Mesenchymal stem cell (in vitro differentiated cells and primary cell): ENCODE measurements at regions not wholly inside any gene's neighbourhood (a gene's known extent, or its start where the extent isn't known, plus 50 kb on each side); places are given as distances from the start of the nearest gene placed in this dataset.

Experiments
- DNase-seq: peaks from one replicate; pipeline ENCODE4 v3.0.0-alpha.2; 2013
- H2AFZ ChIP-seq: one replicate; pipeline ENCODE4 v1.6.1; 2013; ENCODE audit warnings: low read depth, mild to moderate bottlenecking, control low read depth, inconsistent platforms, low read length, moderate library complexity
- H2AK5ac ChIP-seq: 2 replicates; pipeline ENCODE4 v1.6.1; 2013; ENCODE audit warnings: low read length, moderate library complexity, mild to moderate bottlenecking, inconsistent platforms; ENCODE audit not compliant: severe bottlenecking
- H2BK120ac ChIP-seq: one replicate; pipeline ENCODE4 v1.6.1; 2013; ENCODE audit warnings: low read depth, mild to moderate bottlenecking, inconsistent platforms, low read length, moderate library complexity
- H2BK12ac ChIP-seq, 2 experiments: one replicate each; pipeline ENCODE4 v1.6.1; 2013; ENCODE audit warnings: inconsistent platforms in 2 of 2, low read length in 2 of 2, mild to moderate bottlenecking in 2 of 2, moderate library complexity in 2 of 2, control low read depth in 1 of 2
- H2BK15ac ChIP-seq: one replicate; pipeline ENCODE4 v1.6.1; 2013; ENCODE audit warnings: mild to moderate bottlenecking, low read depth, inconsistent platforms; ENCODE audit not compliant: poor library complexity, severe bottlenecking
- H2BK5ac ChIP-seq: 2 replicates; pipeline ENCODE4 v1.6.1; 2013; ENCODE audit warnings: low read depth, mild to moderate bottlenecking, low read length, control low read depth, inconsistent platforms; ENCODE audit not compliant: poor library complexity, severe bottlenecking
- H3K14ac ChIP-seq, 2 experiments: one replicate each; pipeline ENCODE4 v1.6.1; 2013; ENCODE audit warnings: inconsistent platforms in 2 of 2, low read length in 2 of 2, control low read depth in 1 of 2, mild to moderate bottlenecking in 1 of 2, moderate library complexity in 1 of 2
- H3K18ac ChIP-seq, 2 experiments: one replicate each; pipeline ENCODE4 v1.6.1; 2013; ENCODE audit warnings: inconsistent platforms in 2 of 2, low read length in 2 of 2, control low read depth in 1 of 2, low read depth in 1 of 2, mild to moderate bottlenecking in 1 of 2
- H3K23ac ChIP-seq, 2 experiments: one replicate each; pipeline ENCODE4 v1.6.1; 2013; ENCODE audit warnings: inconsistent platforms in 2 of 2, low read length in 2 of 2, mild to moderate bottlenecking in 2 of 2, moderate library complexity in 2 of 2, control low read depth in 1 of 2
- H3K27ac ChIP-seq: 2 replicates; pipeline ENCODE4 v1.5.1; 2013; ENCODE audit warnings: mild to moderate bottlenecking, moderate library complexity, low read length, control low read depth, inconsistent platforms; ENCODE audit not compliant: poor library complexity, severe bottlenecking
- H3K27me3 ChIP-seq, 2 experiments: 2 replicates each; pipeline versions ENCODE4 v1.6.1 to v1.7.0; 2013; ENCODE audit warnings: low read length in 2 of 2, mild to moderate bottlenecking in 2 of 2, moderate library complexity in 2 of 2, control low read depth in 1 of 2, inconsistent platforms in 1 of 2; ENCODE audit not compliant: control insufficient read depth in 1 of 2, insufficient read depth in 1 of 2
- H3K36me3 ChIP-seq, 2 experiments: 2 replicates each; pipeline versions ENCODE4 v1.6.1 to v1.7.0; 2013; ENCODE audit warnings: low read length in 2 of 2, control low read depth in 1 of 2, inconsistent platforms in 1 of 2, low read depth in 1 of 2, mild to moderate bottlenecking in 1 of 2; ENCODE audit not compliant: insufficient read depth in 2 of 2, control insufficient read depth in 1 of 2
- H3K4ac ChIP-seq, 2 experiments: one replicate each; pipeline ENCODE4 v1.6.1; 2013; ENCODE audit warnings: inconsistent platforms in 2 of 2, low read length in 2 of 2, mild to moderate bottlenecking in 2 of 2, moderate library complexity in 2 of 2, control low read depth in 1 of 2, low read depth in 1 of 2
- H3K4me1 ChIP-seq: 2 replicates; pipeline ENCODE4 v1.6.1; 2013; ENCODE audit warnings: low read depth, low read length, control low read depth; ENCODE audit not compliant: control insufficient read depth, insufficient read depth
- H3K4me2 ChIP-seq: 2 replicates; pipeline ENCODE4 v1.6.1; 2013; ENCODE audit warnings: low read length, mild to moderate bottlenecking, inconsistent platforms; ENCODE audit not compliant: poor library complexity, severe bottlenecking
- H3K4me3 ChIP-seq, 2 experiments: 2 replicates each; pipeline versions ENCODE4 v1.5.1 to v1.7.0; 2013; ENCODE audit warnings: low read length in 2 of 2, mild to moderate bottlenecking in 2 of 2, control low read depth in 1 of 2, low read depth in 1 of 2; ENCODE audit not compliant: insufficient read depth in 1 of 2
- H3K79me1 ChIP-seq: replicated peaks from 2 replicates; pipeline ENCODE4 v1.6.1; 2013; ENCODE audit warnings: mild to moderate bottlenecking, control low read depth, low read length, inconsistent platforms; ENCODE audit not compliant: poor library complexity, severe bottlenecking
- H3K9ac ChIP-seq: 2 replicates; pipeline ENCODE4 v1.7.0; 2013; ENCODE audit warnings: mild to moderate bottlenecking, low read length, moderate library complexity
- H3K9me3 ChIP-seq: 2 replicates; pipeline ENCODE4 v1.7.0; 2013; ENCODE audit warnings: mild to moderate bottlenecking, low read length; ENCODE audit not compliant: control insufficient read depth
- H4K8ac ChIP-seq: one replicate; pipeline ENCODE4 v1.6.1; 2013; ENCODE audit warnings: inconsistent platforms, mild to moderate bottlenecking, low read length, moderate library complexity
- H4K91ac ChIP-seq: one replicate; pipeline ENCODE4 v1.6.1; 2013; ENCODE audit warnings: mild to moderate bottlenecking, low read length, inconsistent platforms
- WGBS: methylation state at CpG from one replicate; pipeline ENCODE4 v1.1.7; 2013; ENCODE audit warnings: mixed read lengths; 5-methylcytosine and 5-hydroxymethylcytosine counted together

DNA sequence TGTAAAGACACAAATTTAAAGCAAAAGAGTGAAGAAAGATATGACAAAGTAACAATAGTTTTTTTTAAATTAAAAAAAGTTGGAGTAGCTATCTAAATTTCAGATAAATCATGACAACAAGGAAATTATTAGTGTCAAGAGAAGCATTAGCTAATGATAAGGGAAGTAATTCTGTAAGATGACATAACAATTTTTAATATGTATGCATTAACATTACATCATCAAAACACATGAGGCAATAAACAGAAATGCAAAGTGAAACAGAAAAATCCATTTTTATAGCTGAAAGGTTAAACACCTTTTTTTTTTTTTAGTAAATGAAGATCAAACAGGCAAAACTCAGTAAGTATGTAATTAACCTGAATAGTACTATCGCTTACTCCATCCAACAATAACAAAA lies 804.9 kb upstream of the PRR20A start:
- Histone ChIP-seq H3K4ac (no peak overlapping the region), H2BK120ac (no peak overlapping the region), H3K9me3 (peaks cover 7% of the 10 kb centered on the region), H4K8ac (no peak overlapping the region), H2BK12ac (no peak overlapping the region), H2BK15ac (no peak overlapping the region), H3K36me3 (no peaks in the 10 kb centered on the region), H3K27me3 (no peaks in the 10 kb centered on the region), H3K14ac (no peak overlapping the region), H3K18ac (no peak overlapping the region), H3K4me3 (no peak overlapping the region), H3K9ac (no peak overlapping the region), H3K4me2 (no peak overlapping the region), H3K79me1 (no peaks in the 10 kb centered on the region), H2BK5ac (no peak overlapping the region), H4K91ac (no peak overlapping the region), H2AK5ac (no peak overlapping the region), H3K4me1 (no peaks in the 10 kb centered on the region), H3K23ac (no peak overlapping the region), H2AFZ (no peak overlapping the region), H3K27ac (no peak overlapping the region)
- 71% methylated on average over 1 of the region's 1 CpG for WGBS
- no peak for DNase-seq

DNA sequence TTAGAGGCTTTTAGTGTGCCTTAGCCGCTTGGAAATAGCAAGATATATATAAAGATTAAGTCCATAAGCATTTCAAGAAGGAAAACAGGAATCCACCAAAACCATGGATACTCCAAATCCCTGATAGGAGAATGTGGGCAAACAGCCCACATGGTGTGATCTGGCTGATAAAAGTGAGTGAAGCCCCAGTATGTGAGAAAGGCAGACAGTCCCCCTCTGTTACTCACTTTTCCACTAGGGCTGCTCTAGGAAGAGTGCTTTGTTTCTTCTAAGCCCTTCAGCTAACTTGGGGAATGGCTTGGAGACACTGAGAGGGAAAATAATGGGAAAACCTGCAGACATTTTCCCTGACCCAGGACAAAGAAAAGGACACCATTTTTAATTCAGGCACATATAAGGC lies 802.3 kb upstream of the PRR20A start:
- H3K14ac ChIP-seq = no peak overlapping the region
- no CpG with 5 or more reads among the region's 1 CpG for WGBS
- no peak overlapping the region for H2AFZ ChIP-seq
- no peaks in the 10 kb centered on the region for H3K27me3 ChIP-seq
- no peak for DNase-seq
- H3K4me2 ChIP-seq = no peak overlapping the region
- no peaks in the 10 kb centered on the region for H3K79me1 ChIP-seq
- H2BK15ac ChIP-seq = no peak overlapping the region
- no peak overlapping the region for H2BK12ac ChIP-seq
- no peak overlapping the region for H3K27ac ChIP-seq
- no peak overlapping the region for H3K9ac ChIP-seq
- no peak overlapping the region for H2BK120ac ChIP-seq
- peaks cover 13% of the 10 kb centered on the region for H3K9me3 ChIP-seq
- H4K91ac ChIP-seq = no peak overlapping the region
- H4K8ac ChIP-seq = no peak overlapping the region
- H3K4me1 ChIP-seq = no peaks in the 10 kb centered on the region
- H2AK5ac ChIP-seq = no peak overlapping the region
- H3K4ac ChIP-seq = no peak overlapping the region
- H3K23ac ChIP-seq = no peak overlapping the region
- H3K4me3 ChIP-seq = no peak overlapping the region
- H2BK5ac ChIP-seq = no peak overlapping the region
- H3K36me3 ChIP-seq = no peaks in the 10 kb centered on the region
- H3K18ac ChIP-seq = no peak overlapping the region

DNA sequence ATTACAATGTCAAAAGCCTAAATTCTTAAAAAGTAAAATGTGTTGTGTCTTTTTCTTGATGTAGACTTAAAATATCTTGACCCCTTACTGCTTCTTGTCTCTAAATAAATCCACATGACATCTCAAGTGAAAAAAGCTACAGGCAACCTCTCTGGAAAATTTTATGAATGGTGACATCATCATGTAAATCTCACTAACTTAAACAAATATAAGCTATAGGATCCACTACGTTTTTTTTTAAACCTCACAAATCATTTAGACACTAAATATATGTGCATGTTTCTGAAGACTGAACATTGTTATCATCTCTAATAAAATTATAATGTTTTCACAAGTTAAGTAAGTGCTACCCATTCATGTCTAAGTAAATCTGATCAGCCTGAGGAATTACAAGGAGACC lies 793.7 kb upstream of the PRR20A start:
- H2BK15ac ChIP-seq = no peak overlapping the region
- no peak overlapping the region for H3K4me3 ChIP-seq
- H3K4me1 ChIP-seq = peaks cover 1% of the 10 kb centered on the region
- no peak overlapping the region for H3K9ac ChIP-seq
- H3K27me3 ChIP-seq = no peaks in the 10 kb centered on the region
- H2BK120ac ChIP-seq = no peak overlapping the region
- no peak overlapping the region for H3K23ac ChIP-seq
- H2BK12ac ChIP-seq = no peak overlapping the region
- no peak for DNase-seq
- H2AFZ ChIP-seq = no peak overlapping the region
- H3K4ac ChIP-seq = no peak overlapping the region
- no peak overlapping the region for H2BK5ac ChIP-seq
- no peaks in the 10 kb centered on the region for H3K36me3 ChIP-seq
- no peak overlapping the region for H4K91ac ChIP-seq
- no peak overlapping the region for H2AK5ac ChIP-seq
- H3K14ac ChIP-seq = no peak overlapping the region
- no peak overlapping the region for H4K8ac ChIP-seq
- WGBS = no CpG with 5 or more reads among the region's 1 CpG
- no peaks in the 10 kb centered on the region for H3K79me1 ChIP-seq
- H3K9me3 ChIP-seq = peaks cover 18% of the 10 kb centered on the region
- H3K18ac ChIP-seq = no peak overlapping the region
- no peak overlapping the region for H3K27ac ChIP-seq
- H3K4me2 ChIP-seq = no peak overlapping the region

DNA sequence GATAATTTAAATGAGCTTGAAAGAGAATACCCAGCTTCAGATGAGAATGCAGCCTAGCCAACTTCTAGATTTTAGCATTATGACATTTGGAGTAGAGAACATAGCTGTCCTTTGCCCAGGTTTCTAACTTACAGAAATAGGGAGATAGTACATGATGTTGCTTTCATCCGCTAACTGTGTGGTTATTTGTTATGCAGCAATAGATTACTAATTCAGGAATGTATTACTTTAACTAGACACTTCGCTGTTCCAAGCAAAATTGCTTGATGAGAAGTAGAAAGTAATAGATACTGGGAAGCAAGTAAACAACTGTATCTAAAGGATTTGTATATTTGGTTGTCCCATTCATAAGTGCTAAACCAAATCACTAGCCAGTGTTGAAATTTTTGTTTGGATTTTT lies 790.9 kb upstream of the PRR20A start:
- no peak overlapping the region for H2BK15ac ChIP-seq
- no peak overlapping the region for H3K4me2 ChIP-seq
- H3K27me3 ChIP-seq = no peaks in the 10 kb centered on the region
- H3K79me1 ChIP-seq = no peaks in the 10 kb centered on the region
- H3K9ac ChIP-seq = no peak overlapping the region
- H3K4me1 ChIP-seq = peaks cover 1% of the 10 kb centered on the region
- no peak overlapping the region for H4K91ac ChIP-seq
- H3K14ac ChIP-seq = no peak overlapping the region
- no peak overlapping the region for H3K23ac ChIP-seq
- DNase-seq = no peak
- peaks cover 9% of the 10 kb centered on the region for H3K9me3 ChIP-seq
- no peak overlapping the region for H2BK120ac ChIP-seq
- no peak overlapping the region for H2AK5ac ChIP-seq
- no peak overlapping the region for H2BK12ac ChIP-seq
- no peak overlapping the region for H3K27ac ChIP-seq
- 88% methylated on average over 1 of the region's 2 CpGs for WGBS
- no peak overlapping the region for H3K4ac ChIP-seq
- H3K36me3 ChIP-seq = no peaks in the 10 kb centered on the region
- no peak overlapping the region for H2AFZ ChIP-seq
- H4K8ac ChIP-seq = no peak overlapping the region
- no peak overlapping the region for H3K18ac ChIP-seq
- no peak overlapping the region for H2BK5ac ChIP-seq
- no peak overlapping the region for H3K4me3 ChIP-seq
